Progenitor cell of endocrine pancreas (in vitro differentiated cells): ENCODE measurements at regions not wholly inside any gene's neighbourhood (a gene's known extent, or its start where the extent isn't known, plus 50 kb on each side); places are given as distances from the start of the nearest gene placed in this dataset.

Source experiments
- DNase-seq: peaks from one replicate; pipeline ENCODE4 v3.0.0; 2021; ENCODE audit warnings: low spot score; ENCODE audit not compliant: unreplicated experiment
- H3K27ac Mint-ChIP-seq: 2 replicates; pipeline ENCODE4 v1.8.0; 2021; ENCODE audit warnings: mild to moderate bottlenecking, moderate library complexity, mixed read lengths
- H3K27me3 Mint-ChIP-seq: 2 replicates; pipeline ENCODE4 v1.8.0; 2021; ENCODE audit warnings: mixed read lengths
- H3K36me3 Mint-ChIP-seq: 2 replicates; pipeline ENCODE4 v1.8.0; 2022; ENCODE audit warnings: mixed read lengths; ENCODE audit not compliant: insufficient read depth
- H3K4me1 Mint-ChIP-seq: 2 replicates; pipeline ENCODE4 v1.8.0; 2021; ENCODE audit warnings: low read depth, mixed read lengths
- H3K4me3 Mint-ChIP-seq: 2 replicates; pipeline ENCODE4 v1.8.0; 2021; ENCODE audit warnings: low read depth, mild to moderate bottlenecking, moderate library complexity, mixed read lengths
- H3K9me3 Mint-ChIP-seq: 2 replicates; pipeline ENCODE4 v1.8.0; 2021; ENCODE audit warnings: low read depth, mixed read lengths
- CTCF ChIP-seq: fragments of 200-600 bp; sonication (generic); IDR thresholded peaks from one replicate; pipeline ENCODE4 v1.5.0; 2021; ENCODE audit warnings: antibody characterized with exemption, mild to moderate bottlenecking; ENCODE audit not compliant: unreplicated experiment

GRCh38 chr16:86089991-86090390, 191.0 kb downstream of the IRF8 start:
- H3K9me3 Mint-ChIP-seq = no peaks in the 10 kb centered on the region
- H3K36me3 Mint-ChIP-seq = no peaks in the 10 kb centered on the region
- TF ChIP-seq CTCF = no peak
- no peak for DNase-seq
- peaks cover 19% of the 10 kb centered on the region for H3K27me3 Mint-ChIP-seq
- H3K4me1 Mint-ChIP-seq = peaks cover 8% of the 10 kb centered on the region
- no peak overlapping the region for H3K27ac Mint-ChIP-seq
- H3K4me3 Mint-ChIP-seq = no peak overlapping the region

- no peak for TF ChIP-seq CTCF
Measured at GRCh38 chr16:86090461-86091170, 191.7 kb downstream of the IRF8 start.

GRCh38 chr16:86091976-86092375, 193.0 kb downstream of the IRF8 start:
- TF ChIP-seq CTCF = no peak
- peaks cover 12% of the 10 kb centered on the region for H3K27me3 Mint-ChIP-seq
- H3K9me3 Mint-ChIP-seq = no peaks in the 10 kb centered on the region
- H3K27ac Mint-ChIP-seq = no peak overlapping the region
- H3K4me3 Mint-ChIP-seq = no peak overlapping the region
- peaks cover 8% of the 10 kb centered on the region for H3K4me1 Mint-ChIP-seq
- no peak for DNase-seq
- no peaks in the 10 kb centered on the region for H3K36me3 Mint-ChIP-seq

More at GRCh38 chr16:86090461-86091170, 191.7 kb downstream of the IRF8 start:
- Mint-ChIP-seq H3K4me1 (peaks cover 8% of the 10 kb centered on the region), H3K4me3 (no peak overlapping the region), H3K27me3 (peaks cover 19% of the 10 kb centered on the region), H3K9me3 (no peaks in the 10 kb centered on the region), H3K27ac (no peak overlapping the region), H3K36me3 (no peaks in the 10 kb centered on the region)
- DNase-seq = no peak

GRCh38 chr16:86092586-86093480, 193.9 kb downstream of the IRF8 start:
- Mint-ChIP-seq H3K27me3 (peaks cover 8% of the 10 kb centered on the region), H3K4me1 (peaks cover 8% of the 10 kb centered on the region), H3K9me3 (peaks cover 3% of the 10 kb centered on the region), H3K27ac (no peak overlapping the region), H3K4me3 (no peak overlapping the region), H3K36me3 (no peaks in the 10 kb centered on the region)
- no peak for DNase-seq
- no peak for TF ChIP-seq CTCF
